ENCODE measurements at regions not wholly inside any gene's neighbourhood (a gene's known extent, or its start where the extent isn't known, plus 50 kb on each side); places are given as distances from the start of the nearest gene placed in this dataset.

DNA sequence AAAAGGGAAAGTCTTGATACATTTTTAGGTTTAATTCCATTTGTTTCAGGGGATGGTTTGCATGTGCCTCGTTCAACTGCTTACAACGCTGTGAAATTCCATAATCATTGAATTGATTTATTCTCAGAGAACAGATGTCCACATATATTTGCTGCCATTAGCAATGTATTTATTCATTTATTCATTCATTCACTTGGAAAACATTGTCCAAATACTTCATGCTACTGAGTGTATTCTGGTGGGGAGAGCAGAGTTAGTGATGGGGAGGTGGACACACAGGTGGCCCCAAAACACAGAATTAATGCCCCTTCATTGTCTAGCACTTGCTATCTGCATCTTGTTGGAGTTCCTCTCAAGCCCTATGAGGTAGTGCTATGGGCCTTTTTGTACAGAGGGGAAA lies 141.2 kb upstream of the PARP11 start:
- TF ChIP-seq, protein P1, sequence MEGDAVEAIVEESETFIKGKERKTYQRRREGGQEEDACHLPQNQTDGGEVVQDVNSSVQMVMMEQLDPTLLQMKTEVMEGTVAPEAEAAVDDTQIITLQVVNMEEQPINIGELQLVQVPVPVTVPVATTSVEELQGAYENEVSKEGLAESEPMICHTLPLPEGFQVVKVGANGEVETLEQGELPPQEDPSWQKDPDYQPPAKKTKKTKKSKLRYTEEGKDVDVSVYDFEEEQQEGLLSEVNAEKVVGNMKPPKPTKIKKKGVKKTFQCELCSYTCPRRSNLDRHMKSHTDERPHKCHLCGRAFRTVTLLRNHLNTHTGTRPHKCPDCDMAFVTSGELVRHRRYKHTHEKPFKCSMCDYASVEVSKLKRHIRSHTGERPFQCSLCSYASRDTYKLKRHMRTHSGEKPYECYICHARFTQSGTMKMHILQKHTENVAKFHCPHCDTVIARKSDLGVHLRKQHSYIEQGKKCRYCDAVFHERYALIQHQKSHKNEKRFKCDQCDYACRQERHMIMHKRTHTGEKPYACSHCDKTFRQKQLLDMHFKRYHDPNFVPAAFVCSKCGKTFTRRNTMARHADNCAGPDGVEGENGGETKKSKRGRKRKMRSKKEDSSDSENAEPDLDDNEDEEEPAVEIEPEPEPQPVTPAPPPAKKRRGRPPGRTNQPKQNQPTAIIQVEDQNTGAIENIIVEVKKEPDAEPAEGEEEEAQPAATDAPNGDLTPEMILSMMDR (conservative IDR thresholded peaks at IDR 0.05): no peak
- TF ChIP-seq ZFX (IDR thresholded peaks at IDR 0.05): no peak

Data from C4-2B (cell line).